Body of pancreas (tissue), 4 donors: ENCODE measurements at regions not wholly inside any gene's neighbourhood (a gene's known extent, or its start where the extent isn't known, plus 50 kb on each side); places are given as distances from the start of the nearest gene placed in this dataset.

Experiments used
- ATAC-seq: fragments of 150-250 bp; one replicate; pipeline ENCODE4 v1.9.1; 2016
- DNase-seq, 4 donors: peaks; one replicate each; pipeline ENCODE4 v3.0.0-alpha.2; 2019
- H3K27ac ChIP-seq, 4 donors: fragments of 200-600 bp; sonication (generic); 1 replicate in 3 of 4; 2 replicates in 1 of 4; pipeline versions ENCODE4 v1.5.1 to v1.6.1; 2016 to 2019; ENCODE audit warnings: mild to moderate bottlenecking in 1 of 4, mixed read lengths in 1 of 4, moderate library complexity in 1 of 4
- H3K27me3 ChIP-seq, 2 donors: fragments of 200-600 bp; sonication (generic); one replicate each; pipeline ENCODE4 v1.6.0; 2016; ENCODE audit warnings: mild to moderate bottlenecking in 1 of 2
- H3K36me3 ChIP-seq, 2 donors: fragments of 200-600 bp; sonication (generic); replicated peaks in 1 of 2; 2 replicates each; pipeline ENCODE4 v1.5.1; 2016; ENCODE audit warnings: low read depth in 2 of 2; ENCODE audit not compliant: insufficient read depth in 1 of 2
- H3K4me1 ChIP-seq: fragments of 200-600 bp; sonication (generic); one replicate; pipeline ENCODE4 v1.6.0; 2016
- H3K4me3 ChIP-seq, 2 donors: fragments of 200-600 bp; sonication (generic); 1 replicate in 1 of 2; 2 replicates in 1 of 2; pipeline ENCODE4 v1.5.1; 2016 to 2019
- H3K9me3 ChIP-seq, 3 donors: fragments of 200-600 bp; sonication (generic); 1 replicate in 2 of 3; 2 replicates in 1 of 3; pipeline ENCODE4 v1.5.1; 2016
- CTCF ChIP-seq, 7 experiments: fragments of 450-650 bp in 4 of 7; fragments of 200-600 bp in 3 of 7; sonication (generic) in 3 of 7; IDR thresholded peaks; one replicate each; pipeline ENCODE4 v1.5.1; 2016 to 2019; ENCODE audit warnings: antibody characterized with exemption in 7 of 7
- POLR2A ChIP-seq, 3 donors: fragments of 450-650 bp; IDR thresholded peaks; one replicate each; pipeline ENCODE4 v1.6.1; 2016; ENCODE audit warnings: antibody characterized with exemption in 3 of 3, mild to moderate bottlenecking in 2 of 3
- WGBS, 2 donors: methylation state at CpG; one replicate each; pipeline ENCODE4 v1.1.5; 2017; 5-methylcytosine and 5-hydroxymethylcytosine counted together
- intact Hi-C: fragments of 100-400 bp; cut with DNase I; formaldehyde crosslinking; loops from one replicate; pipeline ENCODE4 v1.15.1; 2023

GRCh38 chr6:141426400-141426980 is 706.2 kb upstream of the GJE1 start:
- WGBS, 2 donors: 42 to 49% methylated on average over 5 of the region's 5 CpGs
- H3K9me3 ChIP-seq: no peaks in the 10 kb centered on the region
- no peak for TF ChIP-seq POLR2A (IDR thresholded peaks at IDR 0.05)
- TF ChIP-seq CTCF (IDR thresholded peaks at IDR 0.05): no peak
- no peaks in the 10 kb centered on the region for H3K36me3 ChIP-seq
- ATAC-seq: no peak
- intact Hi-C loops: no loop called here
- no peaks in the 10 kb centered on the region for H3K27me3 ChIP-seq
- no peak overlapping the region for H3K27ac ChIP-seq
- H3K4me1 ChIP-seq: no peaks in the 10 kb centered on the region
- no peak overlapping the region for H3K4me3 ChIP-seq
- no peak for DNase-seq

- H3K4me1 ChIP-seq: no peaks in the 10 kb centered on the region
- no peak for TF ChIP-seq CTCF (IDR thresholded peaks at IDR 0.05)
- no peak for TF ChIP-seq POLR2A (IDR thresholded peaks at IDR 0.05)
- no peaks in the 10 kb centered on the region for H3K9me3 ChIP-seq
- no peak overlapping the region for H3K27ac ChIP-seq
- no peak for DNase-seq
- WGBS, 2 donors: 85 to 98% methylated on average over 4 of the region's 4 CpGs
- no peak overlapping the region for H3K4me3 ChIP-seq
- no peak for ATAC-seq
- H3K36me3 ChIP-seq: no peaks in the 10 kb centered on the region
- intact Hi-C loops: no loop called here
- no peaks in the 10 kb centered on the region for H3K27me3 ChIP-seq
Observed at GRCh38 chr6:141421378-141421777, 711.3 kb upstream of the GJE1 start.

- TF ChIP-seq POLR2A (IDR thresholded peaks at IDR 0.05): no peak
- no peak for TF ChIP-seq CTCF (IDR thresholded peaks at IDR 0.05)
- ATAC-seq (no peak), DNase-seq (no peak)
- no peak overlapping the region for H3K4me3 ChIP-seq
- no peaks in the 10 kb centered on the region for H3K27me3 ChIP-seq
- H3K27ac ChIP-seq: no peak overlapping the region
- H3K36me3 ChIP-seq: no peaks in the 10 kb centered on the region
- WGBS, 2 donors: 66 to 77% methylated on average over 7 of the region's 7 CpGs
- no peaks in the 10 kb centered on the region for H3K9me3 ChIP-seq
- H3K4me1 ChIP-seq: no peaks in the 10 kb centered on the region
- intact Hi-C loops: no loop called here
Observed at GRCh38 chr6:141418076-141418475, 714.6 kb upstream of the GJE1 start.

- Histone ChIP-seq H3K4me1 (no peaks in the 10 kb centered on the region), H3K36me3 (no peaks in the 10 kb centered on the region), H3K4me3 (no peak overlapping the region), H3K9me3 (no peaks in the 10 kb centered on the region), H3K27me3 (no peaks in the 10 kb centered on the region), H3K27ac (no peak overlapping the region)
- WGBS, 2 donors: 33 to 43% methylated on average over 2 of the region's 2 CpGs
- TF ChIP-seq POLR2A (IDR thresholded peaks at IDR 0.05) (no peak), CTCF (IDR thresholded peaks at IDR 0.05) (no peak)
- ATAC-seq: no peak
- no peak for DNase-seq
- intact Hi-C loops: no loop called here
Observed at GRCh38 chr6:141415896-141416295, 716.8 kb upstream of the GJE1 start.

GRCh38 chr6:141413196-141413595 is 719.5 kb upstream of the GJE1 start:
- 57 to 78% methylated on average over 1 of the region's 1 CpG for WGBS, 2 donors
- DNase-seq: no peak

More at GRCh38 chr6:141413196-141413595, 719.5 kb upstream of the GJE1 start:
- no peaks in the 10 kb centered on the region for H3K36me3 ChIP-seq
- no peaks in the 10 kb centered on the region for H3K4me1 ChIP-seq
- intact Hi-C loops: no loop called here
- TF ChIP-seq CTCF (IDR thresholded peaks at IDR 0.05) (no peak), POLR2A (IDR thresholded peaks at IDR 0.05) (no peak)
- no peaks in the 10 kb centered on the region for H3K27me3 ChIP-seq
- peaks cover 0 to 3% (median 0%) of the 10 kb centered on the region in 3 donors for H3K9me3 ChIP-seq
- ATAC-seq: no peak
- no peak overlapping the region for H3K4me3 ChIP-seq
- H3K27ac ChIP-seq: no peak overlapping the region
